Glomerular endothelial cell (primary cell): ENCODE measurements at regions not wholly inside any gene's neighbourhood (a gene's known extent, or its start where the extent isn't known, plus 50 kb on each side); places are given as distances from the start of the nearest gene placed in this dataset.
"Not testable (repeated sequence)": the region's sequence is repeated elsewhere in the genome, so short reads cannot be mapped to it uniquely, and the experiment has no call there.

Experiments
- DNase-seq: peaks from one replicate; pipeline ENCODE4 v3.0.0-alpha.2; 2011; ENCODE audit warnings: low read depth, low spot score; ENCODE audit errors: extremely low read depth

DNA sequence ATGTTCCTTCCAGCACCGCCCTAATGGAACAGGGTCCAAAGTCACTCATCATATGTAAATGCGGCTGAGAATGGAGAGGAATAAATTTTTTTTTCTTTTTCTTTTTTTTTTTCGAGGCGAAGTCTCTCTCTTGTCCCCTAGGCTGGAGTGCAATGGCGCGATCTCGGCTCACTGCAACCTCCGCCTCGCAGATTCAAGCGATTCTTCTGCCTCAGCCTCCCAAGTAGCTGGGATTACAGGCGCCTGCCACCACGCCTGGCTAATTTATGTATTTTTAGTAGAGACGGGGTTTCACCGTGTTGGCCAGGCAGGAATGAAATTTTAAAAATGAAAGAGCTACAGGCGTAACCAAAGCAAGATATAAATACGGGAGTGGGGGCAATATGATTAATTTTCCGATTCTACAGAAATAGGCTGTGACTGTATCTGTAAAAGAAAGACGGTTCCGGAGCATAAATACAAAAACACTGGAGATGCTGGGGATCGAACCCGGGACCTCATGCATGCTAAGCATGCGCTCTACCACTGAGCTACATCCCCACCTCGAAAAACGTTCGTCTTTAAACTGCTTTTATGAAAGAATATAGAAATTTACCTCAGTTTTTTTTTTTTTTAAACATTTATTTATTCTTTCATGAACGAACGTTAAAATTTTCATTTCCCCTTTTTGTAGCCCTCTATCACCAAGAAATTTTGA is 132.2 kb downstream of the GPX5 start:
- DNase-seq = no peak

GRCh38 chr6:28658475-28659249 is 133.0 kb downstream of the GPX5 start:
- no peak for DNase-seq

DNA sequence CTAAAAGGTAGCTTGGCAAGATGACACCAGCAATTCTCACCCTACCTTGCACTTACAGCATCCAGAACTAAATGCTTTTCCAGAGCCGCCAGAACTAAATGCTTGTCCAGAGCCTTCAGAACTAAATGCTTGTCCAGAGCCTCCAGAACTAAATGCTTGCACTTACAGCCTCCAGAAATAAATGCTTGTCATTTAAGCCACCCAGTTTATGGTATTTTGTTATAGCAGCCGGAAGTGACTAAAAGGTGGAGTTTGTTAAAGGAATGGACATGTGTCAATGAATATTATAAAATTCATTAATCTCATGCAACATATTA is 133.5 kb downstream of the GPX5 start:
- DNase-seq = no peak

DNA sequence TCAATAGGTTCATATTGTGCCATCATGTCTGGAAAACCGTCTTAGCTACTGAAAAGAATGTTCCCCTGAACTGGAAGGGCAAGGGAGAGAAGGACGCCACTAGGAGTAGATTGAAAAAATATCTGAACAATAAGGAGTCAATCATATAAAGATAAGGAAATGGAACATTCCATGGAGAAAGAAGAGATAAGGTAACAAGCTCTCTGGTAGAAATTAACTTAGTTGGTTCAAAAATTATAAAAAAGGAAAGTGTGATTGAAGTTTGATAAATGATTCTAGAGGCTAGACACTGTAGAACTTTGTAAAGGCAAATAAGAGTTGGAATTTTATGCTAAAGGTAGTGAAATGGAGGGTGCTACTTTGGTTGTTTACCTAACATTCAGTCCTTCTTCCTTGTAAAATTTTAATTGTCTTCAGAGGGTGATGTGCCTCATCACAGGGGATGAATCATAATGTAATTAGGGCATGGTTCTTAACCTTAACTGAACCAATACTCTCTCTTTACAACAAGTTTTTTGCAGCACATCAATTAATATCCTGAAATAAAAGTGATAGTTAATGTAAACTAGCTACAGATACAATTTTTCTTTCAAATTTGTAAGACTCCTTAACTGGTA is 135.5 kb downstream of the GPX5 start:
- no peak for DNase-seq

DNA sequence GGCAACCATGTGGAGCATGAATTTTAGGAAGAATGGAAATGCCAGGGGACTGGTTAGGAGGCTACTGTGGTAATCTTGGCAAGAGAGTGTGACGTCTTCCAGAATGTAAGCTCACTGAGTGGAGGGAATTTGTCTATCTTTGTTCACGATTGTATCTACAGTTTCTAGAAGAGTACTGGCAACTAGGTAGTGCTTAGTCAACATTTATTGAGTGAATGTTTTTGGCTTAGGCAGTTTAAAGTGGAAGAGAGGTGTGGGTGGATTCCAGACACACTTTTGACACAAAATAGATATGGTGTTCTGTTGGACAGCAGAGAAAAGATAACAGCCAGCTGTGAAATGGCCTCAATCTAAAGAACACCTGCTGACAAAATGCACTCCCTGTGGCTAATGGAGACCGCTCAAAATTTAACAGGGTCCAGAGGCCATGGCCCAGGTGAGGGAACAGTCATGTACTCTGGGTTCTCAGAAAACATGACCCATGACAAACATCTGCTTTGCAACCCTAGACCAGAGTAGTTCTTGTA is 139.3 kb downstream of the GPX5 start:
- DNase-seq = no peak

DNA sequence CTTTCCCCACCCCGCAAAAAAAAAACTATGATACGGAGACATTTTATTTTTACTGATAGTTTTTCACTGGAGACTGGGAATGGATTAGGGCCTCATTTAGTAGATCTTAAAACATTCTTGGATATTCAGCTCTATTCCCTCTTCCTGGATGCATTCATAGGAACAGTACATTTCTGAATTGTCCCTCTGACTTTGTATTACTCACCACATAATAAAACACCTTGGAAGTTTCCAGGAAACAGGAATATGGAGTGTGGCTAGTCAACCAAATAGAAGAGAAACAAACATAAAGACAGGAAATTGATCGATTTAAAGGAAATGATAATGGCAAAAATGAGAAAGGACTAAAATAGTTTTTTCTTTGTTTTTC is 147.7 kb downstream of the GPX5 start:
- no peak for DNase-seq

DNA sequence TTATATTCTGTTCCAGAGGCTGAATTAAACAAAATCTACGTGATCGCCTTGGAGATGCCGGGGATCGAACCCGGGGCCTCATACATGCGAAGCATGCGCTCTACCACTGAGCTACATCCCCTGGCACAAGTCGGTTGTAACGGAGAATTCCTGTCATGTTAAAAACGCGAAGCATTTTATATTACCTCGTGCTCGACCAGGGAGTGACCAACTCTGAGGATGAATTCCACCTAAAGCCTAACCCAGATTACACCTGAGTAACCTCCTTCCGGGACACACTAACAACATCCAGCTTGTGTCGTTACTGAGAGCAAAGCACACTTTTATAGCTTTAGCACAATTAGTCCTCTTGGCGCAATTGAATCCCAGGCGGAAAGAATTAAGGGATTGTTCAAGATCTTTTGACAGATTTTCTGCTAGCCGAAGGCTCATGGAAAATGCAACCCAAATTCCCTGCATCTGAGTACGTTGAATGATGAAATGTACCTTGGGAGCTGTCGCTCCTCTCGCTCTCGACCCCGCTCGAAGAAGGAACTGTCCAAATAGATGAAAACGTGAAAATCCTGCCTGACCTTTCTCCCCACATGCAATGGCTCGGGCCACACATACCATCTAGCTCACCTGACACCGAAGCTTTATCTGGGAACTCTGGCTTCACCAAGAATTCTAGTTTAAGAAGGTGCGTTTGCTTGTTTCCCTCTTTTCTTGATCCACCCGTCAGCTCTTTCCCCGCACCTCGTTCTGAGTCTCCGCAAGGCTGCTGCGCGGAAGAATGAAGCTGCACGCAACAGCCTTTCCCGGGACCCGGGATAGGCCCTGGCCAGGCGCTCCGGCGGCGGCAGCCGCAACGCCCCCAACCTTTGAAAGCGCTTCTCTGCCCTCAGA is 148.3 kb downstream of the GPX5 start:
- no peak for DNase-seq

DNA sequence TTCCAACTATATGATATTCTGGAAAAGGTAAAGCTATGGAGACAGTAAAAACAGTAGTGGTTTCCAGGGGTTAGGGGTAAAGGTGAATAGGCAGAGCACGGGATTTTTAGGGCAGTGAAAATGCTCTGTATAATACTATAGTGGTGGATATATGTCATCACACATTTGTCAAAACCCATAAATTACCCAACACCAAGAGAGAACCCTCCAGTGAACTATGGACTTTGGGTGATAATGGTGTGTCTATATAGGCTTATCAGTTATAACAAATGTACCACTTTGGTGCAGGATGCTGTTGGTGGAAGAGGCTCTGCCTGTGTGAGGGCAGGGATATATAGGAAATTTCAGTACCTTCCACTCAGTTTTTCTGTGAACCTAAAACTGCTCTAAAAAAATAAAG is 149.9 kb downstream of the GPX5 start:
- DNase-seq = no peak

DNA sequence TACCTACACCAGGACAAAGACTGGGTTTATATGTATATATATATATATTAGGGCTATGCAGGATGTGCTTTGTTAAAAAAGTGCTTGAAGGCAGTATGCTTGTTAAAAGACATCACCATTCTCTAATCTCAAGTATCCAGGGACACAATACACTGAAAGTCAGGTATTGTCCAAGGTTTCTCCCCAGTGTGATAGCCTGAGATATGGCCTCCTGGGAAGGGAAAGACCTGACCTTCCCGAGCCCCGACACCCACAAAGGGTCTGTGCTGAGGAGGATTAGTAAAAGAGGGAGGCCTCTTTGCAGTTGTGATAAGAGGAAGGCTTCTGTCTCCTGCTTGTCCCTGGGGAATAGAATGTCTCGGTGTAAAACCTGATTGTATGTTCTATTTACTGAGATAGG is 156.9 kb downstream of the GPX5 start:
- no peak for DNase-seq

DNA sequence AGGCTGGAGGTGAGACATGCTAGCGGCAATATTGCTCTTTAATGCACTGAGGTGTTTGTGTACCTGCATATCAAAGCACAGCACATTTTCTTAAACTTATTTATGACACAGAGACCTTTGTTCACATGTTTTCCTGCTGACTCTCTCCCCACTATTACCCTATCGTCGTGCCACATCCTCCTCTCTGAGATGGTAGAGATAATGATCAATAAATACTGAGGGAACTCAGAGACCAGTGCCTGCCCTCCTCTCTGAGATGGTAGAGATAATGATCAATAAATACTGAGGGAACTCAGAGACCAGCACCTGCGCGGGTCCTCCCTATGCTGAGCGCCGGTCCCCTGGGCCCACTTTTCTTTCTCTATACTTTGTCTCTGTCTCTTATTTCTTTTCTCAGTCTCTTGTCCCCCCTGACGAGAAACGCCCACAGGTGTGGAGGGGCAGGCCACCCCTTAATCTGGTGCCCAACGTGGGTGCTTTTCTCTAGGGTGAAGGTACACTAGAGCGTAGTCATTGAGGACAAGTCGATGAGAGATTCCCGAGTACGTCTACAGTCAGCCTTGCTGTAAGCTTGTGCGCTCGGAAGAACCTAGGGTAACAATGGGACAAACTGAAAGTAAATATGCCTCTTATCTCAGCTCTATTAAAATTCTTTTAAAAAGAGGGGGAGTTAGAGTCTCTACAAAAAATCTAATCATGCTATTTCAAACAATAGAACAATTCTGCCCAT is 157.4 kb downstream of the GPX5 start:
- DNase-seq = not testable (repeated sequence)

- peak; percentile 27 for DNase-seq
These were observed 158.4 kb downstream of the GPX5 start for GRCh38 chr6:28683945-28684538.

- not testable (repeated sequence) for DNase-seq
These were observed 160.3 kb downstream of the GPX5 start for GRCh38 chr6:28685960-28686359.

DNA sequence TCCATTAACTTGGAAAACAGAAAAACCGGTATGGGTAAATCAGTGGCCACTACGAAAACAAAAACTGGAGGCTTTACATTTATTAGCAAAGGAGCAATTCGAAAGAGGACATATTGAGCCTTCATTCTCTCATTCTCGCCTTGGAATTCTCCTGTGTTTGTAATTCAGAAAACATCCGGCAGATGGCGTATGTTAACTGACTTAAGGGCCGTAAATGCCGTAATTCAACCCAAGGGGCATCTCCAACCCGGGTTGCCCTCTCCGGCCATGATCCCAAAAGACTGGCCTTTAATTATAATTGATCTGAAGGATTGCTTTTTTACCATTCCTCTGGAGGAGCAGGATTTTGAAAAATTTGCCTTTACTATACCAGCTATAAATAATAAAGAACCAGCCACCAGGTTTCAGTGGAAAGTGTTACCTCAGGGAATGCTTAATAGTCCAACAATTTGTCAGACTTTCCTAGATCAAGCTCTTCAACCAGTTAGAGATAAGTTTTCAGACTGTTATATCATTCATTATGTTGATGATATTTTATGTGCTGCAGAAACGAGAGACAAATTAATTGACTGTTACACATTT is 160.9 kb downstream of the GPX5 start:
- DNase-seq = peak; percentile 78

DNA sequence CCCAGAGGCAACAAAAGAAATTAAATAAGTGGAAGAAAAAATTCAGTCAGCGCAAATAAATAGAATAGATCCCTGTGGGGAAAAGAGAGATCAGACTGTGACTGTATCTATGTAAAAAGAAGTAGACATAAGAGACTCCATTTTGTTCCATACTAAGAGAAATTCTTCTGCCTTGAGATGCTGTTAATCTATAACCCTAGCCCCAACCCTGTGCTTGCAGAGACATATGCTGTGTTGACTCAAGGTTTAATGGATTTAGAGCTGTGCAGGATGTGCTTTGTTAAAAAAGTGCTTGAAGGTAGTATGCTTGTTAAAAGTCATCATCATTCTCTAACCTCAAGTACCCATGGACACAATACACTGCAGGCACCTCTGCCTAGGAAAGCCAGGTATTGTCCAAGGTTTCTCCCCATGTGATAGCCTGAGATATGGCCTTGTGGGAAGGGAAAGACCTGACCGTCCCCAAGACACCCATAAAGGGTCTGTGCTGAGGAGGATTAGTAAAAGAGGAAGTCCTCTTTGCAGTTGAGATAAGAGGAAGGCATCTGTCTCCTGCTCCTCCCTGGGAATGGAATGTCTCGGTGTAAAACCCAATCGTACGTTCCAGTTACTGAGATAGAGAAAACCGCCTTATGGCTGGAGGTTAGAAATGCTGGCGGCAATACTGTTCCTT is 161.8 kb downstream of the GPX5 start:
- DNase-seq = not testable (repeated sequence)

DNA sequence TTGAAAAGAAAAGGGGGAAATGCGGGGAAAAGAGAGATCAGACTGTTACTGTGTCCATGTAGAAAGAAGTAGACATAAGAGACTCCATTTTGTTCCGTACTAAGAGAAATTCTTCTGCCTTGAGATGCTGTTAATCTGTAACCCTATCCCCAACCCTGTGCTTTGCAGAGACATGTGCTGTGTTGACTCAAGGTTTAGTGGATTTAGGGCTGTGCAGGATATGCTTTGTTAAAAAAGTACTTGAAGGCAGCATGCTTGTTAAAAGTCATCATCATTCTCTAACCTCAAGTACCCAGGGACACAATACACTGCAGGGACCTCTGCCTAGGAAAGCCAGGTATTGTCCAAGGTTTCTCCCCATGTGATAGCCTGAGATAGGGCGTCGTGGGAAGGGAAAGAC is 166.3 kb downstream of the GPX5 start:
- not testable (repeated sequence) for DNase-seq

GRCh38 chr6:28693033-28693750 is 167.5 kb downstream of the GPX5 start:
- DNase-seq = no peak

DNA sequence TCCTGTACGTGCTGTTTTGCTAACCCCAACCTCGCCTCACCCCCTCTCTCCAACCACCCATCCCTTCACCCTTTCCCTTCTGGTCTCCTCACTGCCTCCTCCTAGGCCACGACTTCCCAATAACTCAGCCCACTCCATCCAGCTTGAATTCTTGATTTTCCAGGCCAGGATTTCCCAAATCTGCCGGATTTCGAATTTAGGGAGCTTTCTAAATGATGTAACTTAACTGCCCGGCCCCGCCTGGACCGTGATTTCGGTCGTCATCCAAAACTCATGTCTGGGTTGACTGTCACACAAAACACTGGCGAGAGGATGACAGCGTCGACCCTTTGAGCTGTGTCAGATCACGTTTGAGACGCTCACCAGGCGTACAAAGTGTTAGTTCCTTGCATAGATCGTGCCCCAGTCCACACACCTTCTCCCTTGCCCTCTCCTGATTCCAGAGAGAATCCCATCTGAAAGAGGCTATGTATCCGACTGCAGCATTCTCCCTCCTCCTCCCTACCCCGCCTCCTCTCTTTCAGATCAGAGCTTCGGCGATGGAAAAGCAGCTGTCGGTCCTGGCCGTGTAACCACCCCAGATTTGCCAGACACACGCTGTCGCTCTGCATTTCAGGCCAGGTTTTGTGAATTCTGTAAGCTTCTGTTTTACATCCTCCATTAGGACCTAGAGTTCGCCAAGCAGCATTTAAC is 168.2 kb downstream of the GPX5 start:
- no peak for DNase-seq

- no peak for DNase-seq
These were observed 170.0 kb downstream of the GPX5 start for GRCh38 chr6:28695715-28696114.
